Large intestine (tissue), 3 donors: ENCODE measurements at regions not wholly inside any gene's neighbourhood (a gene's known extent, or its start where the extent isn't known, plus 50 kb on each side); places are given as distances from the start of the nearest gene placed in this dataset.

Experiments used
- DNase-seq, 2 donors: peaks; one replicate each; pipeline versions ENCODE4 v3.0.0 to v3.0.0-alpha.2; 2013
- H3K27ac ChIP-seq: one replicate; pipeline ENCODE4 v1.5.1; 2013; ENCODE audit warnings: low read length
- H3K27me3 ChIP-seq: 2 replicates; pipeline ENCODE4 v1.6.1; 2013; ENCODE audit warnings: low read length; ENCODE audit not compliant: control insufficient read depth, insufficient read depth
- H3K36me3 ChIP-seq: 2 replicates; pipeline ENCODE4 v1.6.1; 2013; ENCODE audit warnings: low read length; ENCODE audit not compliant: control insufficient read depth, insufficient read depth
- H3K4me1 ChIP-seq: one replicate; pipeline ENCODE4 v1.6.1; 2013; ENCODE audit warnings: low read length; ENCODE audit not compliant: control insufficient read depth, insufficient read depth
- H3K4me3 ChIP-seq: one replicate; pipeline ENCODE4 v1.5.1; 2013; ENCODE audit warnings: low read length
- H3K9me3 ChIP-seq: one replicate; pipeline ENCODE4 v1.6.1; 2013; ENCODE audit warnings: mild to moderate bottlenecking, low read depth, low read length, moderate library complexity; ENCODE audit not compliant: control insufficient read depth
- WGBS: methylation state at CpG from one replicate; pipeline ENCODE4 v1.1.5; 2013; ENCODE audit warnings: low lambda C conversion rate; ENCODE audit not compliant: insufficient coverage; 5-methylcytosine and 5-hydroxymethylcytosine counted together

DNA sequence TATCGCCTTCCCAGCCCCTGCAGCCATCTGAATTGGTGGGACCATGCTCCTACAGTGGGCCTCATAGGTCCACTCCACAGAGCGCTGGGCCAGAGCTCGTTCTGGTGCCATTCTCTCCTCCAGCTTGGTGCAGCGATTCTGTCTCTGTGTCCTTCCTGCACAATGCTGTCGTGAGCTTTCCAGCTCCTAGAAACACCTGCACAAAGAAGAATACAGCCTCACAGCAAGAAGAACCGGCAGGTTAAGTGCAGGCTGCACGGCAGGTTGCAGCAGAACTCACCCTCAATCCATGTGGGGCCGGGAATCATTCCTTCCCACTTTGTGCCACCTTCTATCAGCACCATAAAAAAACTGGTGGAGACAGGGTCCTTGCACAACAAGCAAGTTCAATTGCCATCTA lies 101.2 kb upstream of the ENPP6 start:
- H3K4me3 ChIP-seq = no peak overlapping the region
- H3K4me1 ChIP-seq = no peaks in the 10 kb centered on the region
- H3K27me3 ChIP-seq = no peaks in the 10 kb centered on the region
- no peaks in the 10 kb centered on the region for H3K36me3 ChIP-seq
- H3K27ac ChIP-seq = no peak overlapping the region
- H3K9me3 ChIP-seq = no peaks in the 10 kb centered on the region
- no CpG with 5 or more reads among the region's 8 CpGs for WGBS
- no peak for DNase-seq

DNA sequence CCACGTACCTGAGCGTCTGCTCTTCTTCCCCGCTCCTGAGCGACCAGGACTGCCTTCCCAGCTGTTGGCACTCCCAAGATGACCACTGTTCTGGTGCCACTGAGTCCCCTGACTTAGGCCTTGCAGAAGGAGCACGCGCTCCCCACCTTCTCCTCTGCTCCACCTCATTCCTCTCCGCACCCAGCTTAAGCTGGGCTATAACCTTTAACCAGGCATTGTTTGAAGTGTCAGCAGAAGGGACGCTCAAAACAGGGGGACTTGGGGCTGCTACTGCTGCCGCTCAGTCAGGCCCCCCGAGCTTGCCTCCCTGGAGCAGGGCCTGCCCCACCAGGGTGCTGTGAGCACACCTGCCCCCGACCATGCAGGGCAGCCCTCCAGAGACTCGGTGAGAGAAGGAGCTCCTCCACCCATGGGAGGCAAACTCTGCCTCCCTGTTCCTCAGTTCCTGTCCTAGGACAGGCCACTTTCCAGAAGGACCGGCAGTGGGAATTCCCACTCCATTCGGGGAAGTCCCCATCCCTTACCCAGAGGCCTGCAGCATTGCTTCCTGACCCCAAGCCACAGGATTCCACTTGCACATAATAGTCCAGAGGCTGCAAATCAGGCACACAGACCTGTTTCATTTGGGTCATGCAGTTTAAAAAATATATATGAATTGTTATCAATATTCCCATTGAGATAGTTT lies 99.7 kb upstream of the ENPP6 start:
- no peak for DNase-seq
- Histone ChIP-seq H3K9me3 (no peaks in the 10 kb centered on the region), H3K4me3 (no peak overlapping the region), H3K27ac (no peak overlapping the region), H3K4me1 (no peaks in the 10 kb centered on the region), H3K27me3 (no peaks in the 10 kb centered on the region), H3K36me3 (no peaks in the 10 kb centered on the region)
- WGBS = no CpG with 5 or more reads among the region's 14 CpGs

DNA sequence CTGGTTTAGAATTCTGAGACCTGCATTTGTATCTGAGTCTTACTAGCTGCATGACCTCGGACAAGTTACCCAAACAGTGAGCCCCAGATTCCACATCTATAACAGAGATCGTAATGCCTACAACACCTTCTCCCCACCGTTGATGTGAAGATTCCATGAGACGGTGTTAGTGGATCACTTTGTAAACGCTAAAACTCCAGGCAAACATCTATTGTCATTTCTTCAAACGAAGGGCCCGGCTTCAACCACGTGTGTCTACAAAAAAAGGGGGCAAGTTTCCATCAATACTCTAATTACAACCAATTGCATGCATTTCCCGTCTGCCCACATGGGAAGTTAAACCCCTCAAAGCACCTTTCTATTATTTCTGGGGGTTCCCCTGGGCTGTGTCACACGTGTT lies 99.1 kb upstream of the ENPP6 start:
- no peaks in the 10 kb centered on the region for H3K27me3 ChIP-seq
- H3K4me1 ChIP-seq = no peaks in the 10 kb centered on the region
- WGBS = no CpG with 5 or more reads among the region's 10 CpGs
- no peak overlapping the region for H3K27ac ChIP-seq
- H3K9me3 ChIP-seq = no peaks in the 10 kb centered on the region
- no peaks in the 10 kb centered on the region for H3K36me3 ChIP-seq
- H3K4me3 ChIP-seq = no peak overlapping the region
- no peak for DNase-seq

DNA sequence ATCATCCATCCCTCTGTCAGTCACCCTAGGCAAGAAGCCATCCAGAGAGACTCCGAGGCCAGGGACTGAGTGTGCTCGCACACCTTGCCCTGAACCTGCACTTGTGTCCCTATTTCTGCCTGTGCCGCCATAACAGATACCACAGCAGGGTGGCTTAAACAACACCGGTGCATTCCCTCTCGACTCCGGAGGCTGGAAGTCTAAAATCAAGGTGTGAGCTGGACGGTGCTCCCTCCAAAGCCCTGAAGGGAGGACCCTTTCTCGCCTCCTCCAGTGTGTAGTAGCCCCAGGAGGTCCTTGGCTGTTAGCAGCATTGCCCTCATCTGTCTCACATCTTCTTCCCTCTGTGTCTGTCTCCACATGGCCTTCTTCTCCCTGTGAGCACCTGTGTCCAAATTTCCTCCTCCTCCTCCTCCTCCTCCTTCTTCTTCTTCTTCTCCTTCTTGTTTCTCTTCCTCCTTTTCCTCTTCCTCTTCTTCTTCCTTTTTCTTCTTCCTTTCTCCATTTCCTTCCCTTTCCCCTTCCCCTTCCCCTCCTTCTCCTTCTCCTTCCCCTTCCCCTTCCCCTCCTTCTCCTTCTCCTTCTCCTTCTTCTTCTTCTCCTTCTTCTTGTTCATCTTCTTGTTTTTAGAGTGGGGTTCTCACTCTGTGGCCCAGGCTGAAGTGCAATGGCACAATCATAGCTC lies 98.1 kb upstream of the ENPP6 start:
- Histone ChIP-seq H3K4me3 (no peak overlapping the region), H3K9me3 (no peaks in the 10 kb centered on the region), H3K27ac (no peak overlapping the region), H3K27me3 (no peaks in the 10 kb centered on the region), H3K4me1 (peaks cover 6% of the 10 kb centered on the region), H3K36me3 (no peaks in the 10 kb centered on the region)
- WGBS = no CpG with 5 or more reads among the region's 8 CpGs
- no peak for DNase-seq

DNA sequence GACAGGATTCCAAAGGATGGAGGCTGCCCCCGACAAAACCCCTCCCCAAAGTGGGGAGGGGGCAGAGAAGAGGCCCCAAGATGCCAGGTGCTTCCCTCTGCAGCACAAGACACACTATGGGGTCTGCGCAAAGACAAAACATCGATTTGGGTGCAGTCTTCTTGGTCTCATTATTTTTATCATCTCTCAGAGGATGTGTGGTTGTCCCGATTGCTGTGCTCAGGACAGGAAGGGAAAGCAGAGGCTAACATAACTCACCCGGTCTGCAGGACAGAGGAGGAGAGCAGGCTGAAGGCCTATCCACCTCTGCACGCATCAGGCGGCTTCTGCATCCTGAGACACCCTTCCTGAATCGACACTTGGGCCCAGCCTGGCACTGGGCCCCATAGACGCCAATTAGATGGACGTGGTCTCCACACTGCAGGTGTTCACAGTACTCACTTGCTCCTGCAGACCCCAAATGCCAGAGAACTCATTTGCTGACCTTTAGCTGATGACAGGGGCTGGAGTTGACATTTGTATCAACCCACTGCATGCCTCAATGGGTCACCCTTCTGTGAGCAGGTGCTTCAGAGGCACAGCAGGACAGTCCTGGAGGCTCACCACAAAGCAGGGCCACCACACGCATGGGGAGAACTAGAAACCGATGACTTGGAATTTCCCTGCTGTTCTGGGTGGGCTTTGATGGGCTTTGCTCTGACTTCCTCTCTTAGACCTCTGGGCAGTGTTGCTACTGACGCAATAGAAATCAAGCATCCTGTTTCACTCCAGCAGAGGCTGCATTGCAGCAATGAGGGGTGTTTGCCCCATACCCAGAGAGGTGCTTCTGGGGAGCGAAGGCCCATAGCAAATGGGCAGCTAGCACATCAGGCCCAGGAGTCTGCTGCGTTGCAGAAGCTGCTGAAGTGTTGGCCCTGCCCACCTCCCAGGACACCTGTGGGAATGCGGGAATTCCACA lies 96.3 kb upstream of the ENPP6 start:
- no peak for DNase-seq
- Histone ChIP-seq H3K4me1 (peaks cover 11% of the 10 kb centered on the region), H3K36me3 (no peaks in the 10 kb centered on the region), H3K27me3 (no peaks in the 10 kb centered on the region), H3K4me3 (no peak overlapping the region), H3K9me3 (peaks cover 4% of the 10 kb centered on the region), H3K27ac (no peak overlapping the region)
- WGBS = no CpG with 5 or more reads among the region's 16 CpGs

DNA sequence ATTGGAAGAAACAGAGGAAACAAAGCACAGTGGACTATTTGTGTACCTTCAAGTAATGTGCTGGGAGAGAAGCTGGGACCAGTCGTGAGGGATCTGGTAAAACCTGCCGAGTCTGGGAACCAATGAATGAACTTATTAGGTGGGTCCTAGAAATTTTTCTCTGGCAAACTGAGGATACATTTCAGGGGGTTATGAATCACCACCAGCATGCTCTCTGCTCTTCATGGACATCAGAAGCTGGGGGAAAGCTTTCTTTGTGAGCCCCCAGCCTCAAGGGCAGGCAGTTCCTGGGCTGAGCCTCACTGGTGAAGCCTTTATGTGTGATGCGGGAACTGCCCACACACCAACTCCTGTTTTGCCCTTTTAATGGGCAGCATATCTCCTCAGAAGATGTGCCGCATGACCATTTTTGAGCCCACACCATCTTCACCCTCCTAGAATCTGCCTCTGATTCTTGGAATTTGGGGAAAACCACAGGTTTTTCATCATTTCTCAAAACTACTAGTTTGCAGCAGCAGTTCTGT lies 95.4 kb upstream of the ENPP6 start:
- H3K27me3 ChIP-seq = no peaks in the 10 kb centered on the region
- 100% methylated on average over 1 of the region's 4 CpGs for WGBS
- H3K4me3 ChIP-seq = no peak overlapping the region
- H3K9me3 ChIP-seq = peaks cover 4% of the 10 kb centered on the region
- peaks cover 11% of the 10 kb centered on the region for H3K4me1 ChIP-seq
- H3K36me3 ChIP-seq = no peaks in the 10 kb centered on the region
- no peak for DNase-seq
- H3K27ac ChIP-seq = no peak overlapping the region

DNA sequence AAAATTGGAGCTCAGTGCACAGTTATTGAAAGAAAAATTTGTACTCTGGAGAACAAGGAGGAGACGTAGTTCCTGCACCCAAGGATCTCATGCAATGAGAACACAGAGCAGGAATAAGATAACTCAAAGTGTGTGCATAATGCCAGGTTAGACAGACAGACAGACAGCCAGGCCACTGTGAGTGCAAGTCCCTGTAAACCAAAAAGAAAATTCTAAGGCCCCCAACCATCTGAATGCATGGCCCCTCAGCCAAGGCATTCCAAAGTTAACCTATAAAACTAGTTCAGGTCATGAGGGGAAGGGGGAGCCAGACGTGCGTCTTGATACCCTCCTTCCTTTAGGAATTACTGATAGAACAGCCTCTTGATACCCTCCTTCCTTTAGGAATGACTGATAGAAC lies 94.5 kb upstream of the ENPP6 start:
- Histone ChIP-seq H3K27ac (no peak overlapping the region), H3K4me3 (no peak overlapping the region), H3K4me1 (peaks cover 11% of the 10 kb centered on the region), H3K36me3 (no peaks in the 10 kb centered on the region), H3K9me3 (peaks cover 4% of the 10 kb centered on the region), H3K27me3 (no peaks in the 10 kb centered on the region)
- no peak for DNase-seq
- no CpG with 5 or more reads among the region's 3 CpGs for WGBS

DNA sequence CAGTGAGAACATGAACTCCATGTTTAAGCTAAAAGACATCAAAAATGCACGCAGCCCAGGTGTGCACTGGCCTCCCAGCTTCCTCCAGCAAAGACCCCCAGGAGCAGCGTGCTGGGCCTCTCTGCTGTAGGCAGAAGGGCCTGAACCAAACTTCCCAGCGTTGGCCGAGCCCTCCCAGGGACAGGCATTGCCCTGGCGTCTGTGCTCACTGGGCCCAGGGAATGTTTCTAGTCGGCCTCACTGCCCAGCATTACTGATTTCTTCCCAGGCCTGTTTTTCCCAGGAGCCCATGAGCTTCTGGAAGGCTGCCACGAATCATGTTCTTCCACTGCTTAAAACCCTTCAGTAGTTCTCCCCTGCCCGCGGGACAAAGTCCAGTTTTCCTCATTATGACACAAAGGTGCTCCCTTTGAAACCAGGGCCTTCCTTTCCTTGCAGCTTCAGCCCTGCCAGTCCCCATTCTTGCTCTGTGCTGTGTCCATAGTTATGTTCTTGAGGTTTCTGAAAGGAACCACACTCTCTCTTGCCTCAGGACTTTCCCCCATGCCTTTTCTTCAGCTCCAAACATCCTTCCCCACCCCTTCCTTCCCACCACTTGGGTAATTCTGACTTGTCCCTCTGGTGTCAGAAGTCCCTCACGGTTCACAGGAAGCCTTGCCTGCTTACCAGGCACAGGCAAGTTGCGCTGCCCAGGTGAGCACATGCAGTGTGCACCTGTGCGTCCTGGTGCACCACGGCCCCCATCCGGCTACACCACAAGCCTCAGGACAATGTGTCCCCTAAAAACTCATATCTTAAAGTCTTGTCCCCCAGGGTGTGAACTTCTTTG lies 93.4 kb upstream of the ENPP6 start:
- H3K36me3 ChIP-seq = no peaks in the 10 kb centered on the region
- no CpG with 5 or more reads among the region's 14 CpGs for WGBS
- H3K27me3 ChIP-seq = no peaks in the 10 kb centered on the region
- DNase-seq = peak in 1 of 2 donors; percentile 78
- no peak overlapping the region for H3K4me3 ChIP-seq
- H3K4me1 ChIP-seq = peaks cover 11% of the 10 kb centered on the region
- peaks cover 4% of the 10 kb centered on the region for H3K9me3 ChIP-seq
- H3K27ac ChIP-seq = no peak overlapping the region

DNA sequence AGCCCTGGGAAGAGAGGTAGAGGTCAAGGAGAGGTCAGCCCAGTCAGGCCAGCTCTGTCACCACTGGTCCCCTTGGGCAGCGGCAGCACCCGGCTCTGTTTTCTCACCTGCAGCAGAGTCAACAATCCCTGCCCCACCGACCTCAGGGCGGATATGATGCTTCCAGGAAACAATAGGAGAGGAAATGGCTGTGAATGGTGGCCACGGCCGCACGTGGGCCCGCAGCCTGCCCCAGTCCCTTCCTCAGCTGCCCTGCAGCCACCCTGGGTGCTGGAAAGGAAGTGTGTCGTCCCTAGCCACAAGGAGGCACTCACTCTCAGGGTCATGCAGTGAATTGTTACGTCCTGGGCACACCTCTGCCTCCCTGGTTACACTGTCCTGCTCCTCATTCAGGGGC lies 92.5 kb upstream of the ENPP6 start:
- no peak overlapping the region for H3K27ac ChIP-seq
- no peak for DNase-seq

More for the DNA sequence above, 92.5 kb upstream of the ENPP6 start:
- Histone ChIP-seq H3K27me3 (no peaks in the 10 kb centered on the region), H3K36me3 (no peaks in the 10 kb centered on the region), H3K4me3 (no peak overlapping the region), H3K9me3 (peaks cover 4% of the 10 kb centered on the region), H3K4me1 (peaks cover 11% of the 10 kb centered on the region)
- WGBS = no CpG with 5 or more reads among the region's 10 CpGs
